Right renal pelvis (tissue), 4 donors: ENCODE measurements at regions not wholly inside any gene's neighbourhood (a gene's known extent, or its start where the extent isn't known, plus 50 kb on each side); places are given as distances from the start of the nearest gene placed in this dataset.

Experiments used
- DNase-seq, 4 donors: peaks; one replicate each; pipeline ENCODE4 v3.0.0-alpha.2; 2013; ENCODE audit warnings: low read depth in 4 of 4, low spot score in 3 of 4, missing footprints in 1 of 4

DNA sequence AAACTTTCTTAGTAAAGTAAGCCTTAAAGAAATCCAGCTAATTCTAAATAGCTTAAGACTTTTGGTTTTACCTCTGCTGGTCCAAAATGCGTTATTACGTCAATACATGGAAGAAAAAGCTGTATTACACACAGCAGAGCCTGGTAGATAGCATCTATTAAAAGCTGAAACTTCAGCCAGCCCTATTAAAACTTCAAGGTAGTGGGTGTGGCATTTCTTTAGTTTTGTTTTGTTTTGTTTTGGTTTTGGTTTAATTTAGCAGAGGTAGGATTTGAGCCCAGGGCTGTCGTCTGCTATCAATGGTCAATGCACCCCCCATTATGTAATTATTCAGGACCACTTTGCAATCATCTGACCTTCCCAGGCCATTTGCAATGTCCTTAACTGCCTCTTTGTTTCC is 318.4 kb upstream of the MAF start:
- no peak for DNase-seq

DNA sequence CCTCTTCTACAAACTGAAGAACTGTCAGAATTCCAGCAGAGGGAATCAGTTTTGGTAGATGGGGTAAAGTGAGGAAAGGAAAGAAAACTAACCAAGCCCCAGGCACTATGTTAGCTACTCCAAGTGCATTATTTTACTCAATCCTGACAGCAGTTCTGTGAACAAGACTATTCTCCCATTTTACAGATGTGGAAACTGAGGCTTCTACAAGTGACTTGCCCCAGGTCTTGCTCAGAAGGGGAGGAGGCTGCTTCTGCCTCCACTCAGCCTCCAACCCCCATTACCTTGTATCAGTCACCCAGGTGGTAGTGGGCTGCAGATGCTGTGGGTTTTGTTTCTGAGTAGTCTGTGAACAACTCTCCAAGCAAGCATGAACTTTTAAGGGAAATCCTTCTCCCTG is 315.2 kb upstream of the MAF start:
- DNase-seq, result no peak

DNA sequence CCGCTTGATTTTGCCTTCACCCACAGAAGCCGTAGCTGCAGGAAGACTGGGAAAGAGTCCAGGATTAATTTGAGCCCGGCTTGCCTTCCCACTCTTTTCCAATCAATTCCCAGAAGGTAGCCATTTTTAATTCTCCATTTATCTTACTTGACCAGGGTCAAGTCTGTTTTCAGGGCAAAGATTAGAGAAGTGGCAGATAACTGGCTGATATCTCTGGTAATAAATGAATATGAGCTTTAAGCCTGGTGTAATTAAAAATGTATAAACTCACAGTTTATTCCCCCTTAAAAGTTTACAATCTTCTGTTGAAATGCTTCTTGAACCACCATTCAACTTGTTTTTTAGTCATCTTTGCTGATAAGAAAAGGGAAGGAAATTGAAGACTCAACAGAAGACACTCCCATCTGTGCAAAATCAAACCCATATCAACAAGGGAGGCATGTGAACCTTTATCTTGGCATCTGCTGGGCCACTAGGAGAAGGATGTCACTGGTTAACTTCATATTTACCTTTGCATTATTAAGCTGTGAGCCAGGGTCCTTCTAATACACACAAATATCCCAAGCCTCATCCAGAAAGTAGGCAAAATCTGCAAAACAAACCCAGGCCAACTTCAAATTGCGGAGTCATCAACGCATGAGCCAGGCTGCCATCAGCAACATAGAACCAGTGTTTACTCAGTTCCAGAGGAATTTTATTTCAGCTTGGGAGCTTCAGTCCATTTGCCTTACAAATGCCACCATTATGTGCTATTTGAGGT is 314.6 kb upstream of the MAF start:
- DNase-seq, result no peak

DNA sequence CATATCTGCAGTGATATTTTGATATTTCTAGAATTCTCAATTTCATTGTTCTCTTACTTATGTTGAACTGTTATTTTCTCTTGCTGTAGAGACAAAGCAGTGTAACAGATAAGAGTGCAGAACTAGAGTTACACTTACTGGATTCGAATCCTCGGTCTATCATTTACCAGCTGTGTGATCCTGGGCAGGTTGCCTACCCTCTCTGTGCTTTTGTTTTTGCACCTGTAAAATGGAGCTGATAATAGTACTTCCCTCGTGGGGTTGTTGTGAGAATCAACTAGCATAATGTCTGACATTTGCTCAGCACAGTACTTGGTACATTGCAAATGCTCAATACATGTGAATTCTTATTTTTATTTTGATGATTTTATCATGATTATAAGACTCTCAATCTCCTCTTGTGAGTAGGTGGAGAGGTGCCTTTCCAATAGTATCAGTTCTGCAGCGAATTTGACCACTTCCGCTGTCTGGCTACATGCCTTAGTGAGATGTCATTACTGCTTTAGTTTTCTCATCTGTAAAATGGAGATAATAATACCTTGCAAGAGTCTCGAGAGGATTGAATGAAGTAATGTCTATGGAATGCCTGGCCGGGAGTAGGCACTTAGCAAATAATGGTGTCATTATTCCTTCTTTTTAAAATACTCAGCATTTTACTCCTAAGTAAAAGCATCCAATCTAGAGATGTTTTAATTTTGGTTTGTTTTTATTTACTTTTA is 312.2 kb upstream of the MAF start:
- no peak for DNase-seq

DNA sequence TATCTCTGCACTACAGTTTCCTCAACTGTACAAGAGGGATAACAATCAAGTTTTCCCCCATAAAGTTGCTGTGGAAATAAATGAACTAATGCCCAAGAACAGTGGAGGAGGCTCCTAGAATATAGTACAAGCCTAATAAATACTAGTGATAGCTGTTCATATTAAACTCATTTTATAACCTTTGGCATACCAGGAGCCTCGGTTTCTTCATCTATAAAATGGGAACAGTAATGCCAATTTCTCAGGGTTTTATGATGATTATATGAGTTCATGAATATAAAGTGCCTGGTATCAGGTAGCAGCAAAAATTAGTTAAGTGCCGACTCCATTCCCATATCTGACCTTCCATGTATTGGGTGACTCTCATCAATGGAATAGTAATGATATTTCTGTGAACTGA is 311.1 kb upstream of the MAF start:
- DNase-seq, result no peak

DNA sequence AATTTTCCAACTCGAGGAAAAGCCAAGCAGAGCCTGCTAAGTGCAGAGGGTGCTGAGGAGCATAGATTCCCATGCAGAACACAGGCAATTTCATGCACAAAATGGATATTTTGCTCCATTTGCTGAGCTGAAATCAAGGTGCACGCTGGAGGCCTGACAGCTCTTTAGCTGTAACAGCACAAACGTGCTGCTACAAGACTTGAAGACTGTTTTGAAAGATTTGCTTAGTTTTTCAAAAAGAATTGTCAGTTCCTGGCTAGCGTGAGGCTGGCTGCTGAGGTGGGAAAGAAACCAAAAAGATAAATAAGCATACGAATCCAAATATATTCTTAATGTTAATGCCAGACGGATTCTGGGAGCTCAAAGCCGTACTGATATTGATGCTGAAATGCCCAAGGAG is 309.0 kb upstream of the MAF start:
- no peak for DNase-seq

DNA sequence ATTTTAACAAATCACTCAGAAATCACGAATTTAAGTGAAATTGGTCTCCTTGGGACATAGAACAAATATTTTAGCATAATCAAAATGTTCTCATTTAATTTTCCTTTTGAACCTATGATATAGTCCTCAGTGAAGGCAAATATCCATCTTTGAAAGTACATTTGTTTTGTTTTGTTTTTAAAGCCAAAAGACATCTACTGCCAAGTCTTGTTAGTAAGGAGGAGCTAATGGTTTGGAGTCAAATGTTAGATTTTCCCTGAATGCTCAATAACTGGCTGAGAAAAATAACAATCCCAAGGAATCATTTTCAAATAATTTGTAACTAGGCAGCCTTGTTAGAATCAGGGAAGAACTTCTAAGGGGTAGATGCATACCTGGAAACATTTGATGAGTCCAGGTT is 302.9 kb upstream of the MAF start:
- no peak for DNase-seq

DNA sequence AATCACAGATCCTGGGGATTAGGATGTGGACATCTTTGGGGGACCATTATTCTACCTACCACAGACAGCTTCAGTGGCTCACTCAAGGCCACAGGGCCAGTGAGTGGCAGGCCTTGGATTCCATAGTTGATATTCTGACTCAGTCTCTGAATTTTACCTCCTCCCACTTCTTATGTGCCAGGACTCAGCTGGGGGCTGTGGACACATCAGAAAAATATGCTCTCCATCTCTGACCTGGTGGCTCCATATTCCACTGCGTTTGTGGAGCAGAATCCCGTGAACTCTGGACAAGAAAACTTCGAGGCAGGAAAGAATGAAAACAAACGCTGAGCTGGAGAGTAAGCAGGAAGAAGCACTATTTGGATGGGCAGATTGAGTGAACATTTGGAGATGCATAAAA is 301.8 kb upstream of the MAF start:
- DNase-seq, result no peak

DNA sequence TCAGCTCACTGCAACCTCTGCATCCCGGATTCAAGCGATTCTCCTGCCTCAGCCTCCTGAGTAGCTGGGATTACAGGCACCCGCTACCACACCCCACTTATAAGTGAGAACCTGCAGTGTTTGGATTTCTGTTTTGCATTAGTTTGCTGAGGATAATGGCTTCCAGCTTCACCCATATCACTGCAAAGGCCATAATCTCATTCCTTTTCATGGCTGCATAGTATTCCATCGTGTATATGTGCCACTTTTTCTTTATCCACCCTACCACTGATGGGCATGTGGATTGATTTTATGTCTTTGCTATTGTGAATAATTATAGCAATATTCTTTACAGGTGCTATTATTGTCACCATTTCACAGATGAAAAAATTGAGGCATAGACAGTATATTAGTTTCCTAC is 301.0 kb upstream of the MAF start:
- no peak for DNase-seq

DNA sequence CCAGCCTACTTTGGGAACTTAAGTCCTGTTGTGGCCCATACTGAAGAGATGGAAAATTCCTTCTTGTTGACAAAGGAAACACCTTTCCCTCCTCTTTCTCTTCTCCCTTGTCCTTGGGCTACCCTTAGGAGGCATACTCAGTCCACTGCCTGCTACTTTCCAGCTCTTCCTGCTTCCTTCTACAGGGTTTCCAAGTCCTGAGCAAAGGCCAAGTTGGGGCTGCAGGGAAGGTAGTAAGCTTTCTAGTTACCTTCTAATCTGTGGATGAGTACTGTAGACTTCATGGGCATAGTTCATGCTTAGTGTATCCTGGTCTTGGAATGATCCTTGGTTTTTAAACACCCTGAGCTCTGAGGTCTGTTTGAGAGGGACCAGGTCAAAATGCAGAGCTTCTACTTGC is 299.2 kb upstream of the MAF start:
- DNase-seq, result no peak

DNA sequence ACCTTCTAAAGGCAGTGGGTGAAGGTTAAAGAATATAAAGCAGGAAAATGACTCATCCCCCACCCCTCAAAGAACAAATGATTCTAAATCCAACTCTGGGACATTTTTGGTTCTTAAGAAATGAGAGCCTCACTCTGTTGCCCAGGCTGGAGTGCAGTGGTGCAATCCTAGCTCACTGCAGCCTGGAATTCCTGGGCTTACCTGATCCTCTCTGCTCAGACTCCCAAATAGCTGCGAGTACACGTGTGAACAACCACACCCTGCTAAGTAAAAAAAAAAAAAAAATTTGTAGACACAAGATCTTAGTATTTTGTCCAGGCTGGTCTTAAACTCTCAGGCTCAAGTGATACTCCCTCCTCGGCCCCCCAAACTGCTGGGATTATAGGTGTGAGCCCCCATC is 298.8 kb upstream of the MAF start:
- no peak for DNase-seq

DNA sequence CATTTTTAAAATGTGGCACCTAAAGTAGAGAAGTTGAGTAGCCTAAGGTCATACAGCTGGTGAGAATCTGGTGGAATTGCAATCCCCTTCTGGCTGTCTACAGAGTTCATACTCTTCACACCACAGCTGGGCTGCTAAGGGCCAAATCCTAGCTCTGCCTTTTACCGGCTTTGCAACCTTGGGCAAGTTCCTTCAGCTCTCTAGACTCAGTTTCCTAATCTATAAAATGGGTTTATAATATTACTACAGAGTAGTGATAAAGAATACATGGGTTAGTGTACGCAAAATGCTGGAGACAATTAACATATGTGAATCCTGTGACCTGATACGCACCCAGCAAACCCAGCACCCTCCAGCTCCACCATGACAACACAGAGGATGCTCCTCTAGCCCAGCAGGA is 298.2 kb upstream of the MAF start:
- no peak for DNase-seq

DNA sequence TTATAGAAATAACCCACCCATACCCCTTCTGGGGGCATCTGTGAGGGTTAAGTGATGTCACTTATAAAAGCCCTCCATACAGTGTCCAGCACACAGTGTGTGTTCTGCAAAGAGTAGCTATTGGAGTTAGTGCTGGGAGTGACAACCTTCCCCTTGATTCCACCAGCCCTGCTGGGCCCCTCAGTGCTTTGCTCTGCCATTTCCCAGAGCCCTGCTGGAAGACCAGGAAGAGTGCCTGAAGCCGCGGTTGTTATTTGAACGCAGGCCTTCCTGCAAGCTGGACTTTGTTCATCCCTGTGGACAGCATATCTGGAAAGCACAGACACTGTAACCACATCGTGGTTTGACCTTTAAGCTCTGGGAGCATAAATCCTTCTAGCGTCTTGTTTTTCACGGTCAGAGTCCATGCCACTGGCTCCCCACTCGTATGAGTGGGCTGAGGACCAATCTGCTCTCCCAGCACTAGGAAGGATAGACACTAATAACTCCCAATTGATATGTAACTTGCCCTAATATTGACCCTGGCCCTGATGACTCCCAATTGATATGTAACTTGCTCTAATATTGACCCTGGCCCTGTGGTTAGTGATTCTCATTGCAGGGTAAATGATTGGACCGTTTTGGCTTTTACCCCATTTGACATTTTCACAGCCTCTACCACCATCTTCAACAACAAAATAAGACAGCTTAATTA is 297.1 kb upstream of the MAF start:
- DNase-seq, result peak in 3 of 4 donors; percentile 23 to 56 (median 28)

DNA sequence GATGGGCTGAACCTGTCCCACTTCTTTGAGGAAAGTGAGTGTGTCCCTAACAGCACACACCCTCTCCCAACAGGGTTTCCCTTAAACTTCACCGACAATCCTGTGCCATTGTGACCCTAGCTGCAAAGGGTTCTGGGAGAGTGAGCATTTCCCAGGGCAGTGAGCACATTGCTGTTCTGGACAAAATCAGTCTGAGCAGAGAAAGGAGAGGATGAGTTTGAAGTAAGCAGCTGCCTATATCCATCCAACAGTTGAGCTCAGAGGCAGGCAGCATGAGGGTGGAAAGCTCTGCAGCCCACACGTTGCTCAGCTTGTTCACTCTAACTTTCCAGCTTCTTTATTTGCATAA is 296.5 kb upstream of the MAF start:
- DNase-seq, result no peak

DNA sequence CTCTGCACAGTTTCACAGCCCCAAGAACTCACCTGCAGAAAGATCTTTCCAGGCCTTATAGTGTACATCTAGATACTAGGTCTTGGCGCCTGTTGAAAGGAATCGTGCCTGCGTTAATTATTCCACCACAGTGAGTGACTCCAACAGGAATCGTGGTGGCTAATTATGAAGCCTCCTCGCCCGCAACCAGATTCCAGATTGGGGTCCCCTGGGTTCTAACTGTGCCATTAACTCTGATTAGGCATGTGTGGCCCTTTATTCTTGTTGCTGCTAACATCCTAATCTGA is 295.3 kb upstream of the MAF start:
- no peak for DNase-seq

DNA sequence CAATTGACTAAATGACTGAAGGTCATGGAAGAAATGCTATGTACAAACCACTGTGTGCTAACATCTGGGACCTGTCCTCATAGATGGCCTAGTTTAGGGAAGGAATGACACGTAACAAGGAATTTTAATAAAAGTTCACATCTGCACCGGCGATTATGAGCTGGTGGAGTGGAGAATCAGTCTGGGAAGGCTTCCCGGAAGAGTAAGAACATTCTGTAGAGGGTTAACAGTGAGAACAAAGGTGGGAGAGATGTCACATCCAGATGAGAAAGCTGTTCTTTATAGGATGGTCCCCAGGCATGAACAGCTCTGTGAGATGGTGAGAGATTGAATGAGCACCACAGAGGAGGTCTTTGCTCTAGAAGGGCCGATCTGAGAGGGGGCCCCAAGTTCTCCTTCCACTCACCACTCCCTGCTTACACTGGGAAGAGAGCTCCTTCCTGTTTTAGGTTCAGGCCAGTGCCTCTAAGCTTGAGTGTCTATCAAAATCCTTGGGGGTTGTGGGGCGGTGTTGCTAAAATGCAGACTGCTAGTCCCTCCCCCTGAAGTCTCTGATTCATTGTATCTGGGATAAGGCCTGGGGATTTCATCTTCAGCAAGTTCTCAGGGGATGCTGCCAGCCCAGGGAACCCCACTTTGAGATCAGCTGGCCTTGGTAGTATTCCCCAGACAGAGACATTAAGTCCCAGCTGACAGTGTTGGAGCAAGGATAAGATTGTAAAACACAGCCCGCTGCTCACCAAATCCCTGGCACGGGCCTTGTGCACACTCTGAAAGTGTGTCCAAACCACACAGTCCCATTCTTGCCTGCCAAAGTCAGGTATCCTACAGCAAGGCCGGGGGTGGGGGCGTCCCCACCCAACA is 294.7 kb upstream of the MAF start:
- DNase-seq, result no peak

DNA sequence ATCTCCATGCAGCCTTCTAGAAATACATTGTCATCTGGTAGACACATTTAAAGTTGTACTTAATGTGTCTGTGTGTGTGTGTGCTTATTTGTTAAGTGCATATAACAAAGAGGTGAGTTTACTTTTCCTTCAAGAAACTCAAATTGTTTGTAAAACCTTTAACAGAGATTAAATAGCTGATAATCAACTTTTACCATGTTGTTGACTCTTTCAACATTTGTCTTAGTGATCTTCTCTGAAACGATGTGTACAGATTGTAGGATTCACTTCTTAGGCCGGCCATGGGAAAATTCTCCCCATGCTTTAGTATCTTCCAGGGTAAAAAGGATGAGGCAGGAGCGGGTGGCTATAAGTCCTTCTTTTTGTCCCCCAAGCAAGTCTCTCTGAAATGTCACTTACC is 292.9 kb upstream of the MAF start:
- DNase-seq, result no peak

DNA sequence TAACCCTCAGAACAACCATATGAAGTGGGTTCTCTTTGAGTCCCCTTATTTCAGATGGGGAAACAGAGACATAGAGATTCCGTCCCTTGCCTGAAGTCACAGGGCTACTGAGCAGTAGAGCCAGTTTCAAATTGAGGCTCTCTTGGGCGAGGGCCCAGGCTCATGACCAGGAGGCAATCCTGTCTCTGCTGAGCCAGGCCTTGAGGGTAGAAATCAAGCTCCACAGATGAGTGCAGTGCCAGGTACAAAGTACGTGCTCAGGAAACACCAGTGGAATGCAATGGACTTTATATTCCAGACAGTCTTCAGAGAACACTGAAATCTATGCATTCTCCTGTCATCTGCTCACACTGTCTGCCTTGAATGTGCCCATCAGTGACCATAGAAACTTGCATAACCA is 291.7 kb upstream of the MAF start:
- no peak for DNase-seq

DNA sequence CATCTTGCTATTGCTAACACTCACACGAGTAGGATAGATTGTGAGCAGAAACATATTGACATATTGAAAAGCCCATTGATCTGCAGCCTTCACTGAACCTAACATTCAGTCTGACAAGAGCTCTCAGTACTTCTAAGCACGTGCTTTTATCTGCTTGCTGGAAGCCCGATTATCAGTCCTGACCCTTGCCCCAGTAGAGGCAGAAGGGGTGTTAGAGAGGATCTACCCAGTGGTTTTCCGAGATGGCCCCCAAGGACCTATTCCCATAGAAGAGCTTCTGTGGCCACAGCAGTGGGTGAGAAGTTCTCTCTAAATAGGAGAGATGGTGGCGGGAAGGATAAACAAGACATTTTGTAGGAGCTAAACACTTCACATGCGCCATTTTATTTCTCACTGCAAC is 290.9 kb upstream of the MAF start:
- no peak for DNase-seq

DNA sequence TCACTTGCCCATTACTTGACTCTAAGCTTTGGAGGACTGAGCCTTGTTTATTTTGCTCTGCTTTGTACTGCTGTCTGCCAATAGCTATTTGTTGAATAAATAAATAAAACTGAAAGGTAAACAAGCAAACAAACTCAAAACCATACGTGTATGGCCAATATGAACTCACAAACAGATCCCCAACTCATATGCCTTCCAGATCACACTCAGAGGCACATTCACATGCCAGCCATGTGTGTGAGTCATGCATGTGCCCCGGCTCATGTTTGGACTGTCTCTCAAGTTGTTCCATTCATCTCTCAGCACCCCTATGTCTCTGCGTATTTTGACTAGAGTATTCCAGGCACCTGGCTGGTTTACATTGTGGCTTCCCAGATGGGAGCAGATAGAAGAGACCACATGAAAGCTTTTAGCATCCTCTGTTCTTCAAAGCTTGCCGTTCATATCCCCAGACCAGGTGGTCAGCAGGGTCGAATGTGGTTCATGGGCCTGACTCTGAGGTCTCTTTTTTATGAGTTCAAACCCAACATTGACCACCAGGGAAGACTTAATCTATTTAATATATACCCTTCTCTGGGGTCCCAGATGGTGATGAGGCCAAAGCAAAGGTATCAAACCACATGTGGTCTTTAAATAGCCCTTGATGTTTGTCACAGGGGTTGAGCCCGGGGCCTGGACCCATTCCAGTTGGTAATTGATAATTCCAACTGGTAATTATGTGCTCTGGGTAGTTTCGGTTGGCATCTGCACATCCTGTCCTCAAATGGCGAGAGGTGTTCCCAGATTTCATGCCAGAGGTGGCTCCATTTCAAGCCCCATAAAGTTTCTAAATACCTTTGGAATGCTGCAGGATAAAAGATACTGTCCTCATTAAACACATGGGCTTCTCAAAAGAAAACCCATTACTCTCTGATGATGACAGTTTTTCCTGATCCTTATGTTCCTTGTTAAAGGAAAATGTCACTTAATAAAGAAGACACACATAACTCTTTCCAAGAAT is 287.3 kb upstream of the MAF start:
- DNase-seq, result no peak
